HG02840 (cell line): ENCODE measurements at regions not wholly inside any gene's neighbourhood (a gene's known extent, or its start where the extent isn't known, plus 50 kb on each side); places are given as distances from the start of the nearest gene placed in this dataset.

Experiments
- ATAC-seq: cut with Tn5 transposase; IDR thresholded peaks from one replicate; pipeline ENCODE4 v1.9.1; 2021; ENCODE audit warnings: mild to moderate bottlenecking, moderate library complexity, moderate number of reproducible peaks; ENCODE audit not compliant: unreplicated experiment, low FRiP score

- no peak for ATAC-seq
Observed at GRCh38 chr7:142428094-142428493, 170.2 kb upstream of the PRSS58 start.

- ATAC-seq: no peak
Observed at GRCh38 chr7:142425281-142425680, 167.4 kb upstream of the PRSS58 start.

- no peak for ATAC-seq
Observed at GRCh38 chr7:142422621-142423020, 164.8 kb upstream of the PRSS58 start.

- no peak for ATAC-seq
Observed at GRCh38 chr7:142420554-142421362, 162.9 kb upstream of the PRSS58 start.

- no peak for ATAC-seq
Observed at GRCh38 chr7:142418326-142418725, 160.5 kb upstream of the PRSS58 start.

GRCh38 chr7:142414915-142415314 lies 157.1 kb upstream of the PRSS58 start:
- ATAC-seq: no peak

- no peak for ATAC-seq
Observed at GRCh38 chr7:142414135-142414534, 156.3 kb upstream of the PRSS58 start.

- ATAC-seq: no peak
Observed at GRCh38 chr7:142413280-142414000, 155.6 kb upstream of the PRSS58 start.

- no peak for ATAC-seq
Observed at GRCh38 chr7:142412551-142413193, 154.8 kb upstream of the PRSS58 start.

- ATAC-seq: no peak
Observed at GRCh38 chr7:142409471-142409870, 151.6 kb upstream of the PRSS58 start.

GRCh38 chr7:142408794-142409193 lies 150.9 kb upstream of the PRSS58 start:
- ATAC-seq: no peak

- ATAC-seq: no peak
Observed at GRCh38 chr7:142407939-142408570, 150.2 kb upstream of the PRSS58 start.

GRCh38 chr7:142405122-142405765 lies 147.4 kb upstream of the PRSS58 start:
- no peak for ATAC-seq

GRCh38 chr7:142401951-142402350 lies 144.1 kb upstream of the PRSS58 start:
- no peak for ATAC-seq

GRCh38 chr7:142400042-142400533 lies 142.2 kb upstream of the PRSS58 start:
- ATAC-seq: no peak

- no peak for ATAC-seq
Observed at GRCh38 chr7:142391191-142391992, 133.5 kb upstream of the PRSS58 start.

GRCh38 chr7:142389544-142389943 lies 131.7 kb upstream of the PRSS58 start:
- no peak for ATAC-seq

- ATAC-seq: no peak
Observed at GRCh38 chr7:142385491-142386340, 127.9 kb upstream of the PRSS58 start.
